Mesenchymal stem cell (in vitro differentiated cells and primary cell): ENCODE measurements at regions not wholly inside any gene's neighbourhood (a gene's known extent, or its start where the extent isn't known, plus 50 kb on each side); places are given as distances from the start of the nearest gene placed in this dataset.

ENCODE experiments used
- DNase-seq: peaks from one replicate; pipeline ENCODE4 v3.0.0-alpha.2; 2013
- H2AFZ ChIP-seq: one replicate; pipeline ENCODE4 v1.6.1; 2013; ENCODE audit warnings: low read depth, mild to moderate bottlenecking, control low read depth, inconsistent platforms, low read length, moderate library complexity
- H2AK5ac ChIP-seq: 2 replicates; pipeline ENCODE4 v1.6.1; 2013; ENCODE audit warnings: low read length, moderate library complexity, mild to moderate bottlenecking, inconsistent platforms; ENCODE audit not compliant: severe bottlenecking
- H2BK120ac ChIP-seq: one replicate; pipeline ENCODE4 v1.6.1; 2013; ENCODE audit warnings: low read depth, mild to moderate bottlenecking, inconsistent platforms, low read length, moderate library complexity
- H2BK12ac ChIP-seq, 2 experiments: one replicate each; pipeline ENCODE4 v1.6.1; 2013; ENCODE audit warnings: inconsistent platforms in 2 of 2, low read length in 2 of 2, mild to moderate bottlenecking in 2 of 2, moderate library complexity in 2 of 2, control low read depth in 1 of 2
- H2BK15ac ChIP-seq: one replicate; pipeline ENCODE4 v1.6.1; 2013; ENCODE audit warnings: mild to moderate bottlenecking, low read depth, inconsistent platforms; ENCODE audit not compliant: poor library complexity, severe bottlenecking
- H2BK5ac ChIP-seq: 2 replicates; pipeline ENCODE4 v1.6.1; 2013; ENCODE audit warnings: low read depth, mild to moderate bottlenecking, low read length, control low read depth, inconsistent platforms; ENCODE audit not compliant: poor library complexity, severe bottlenecking
- H3K14ac ChIP-seq, 2 experiments: one replicate each; pipeline ENCODE4 v1.6.1; 2013; ENCODE audit warnings: inconsistent platforms in 2 of 2, low read length in 2 of 2, control low read depth in 1 of 2, mild to moderate bottlenecking in 1 of 2, moderate library complexity in 1 of 2
- H3K18ac ChIP-seq, 2 experiments: one replicate each; pipeline ENCODE4 v1.6.1; 2013; ENCODE audit warnings: inconsistent platforms in 2 of 2, low read length in 2 of 2, control low read depth in 1 of 2, low read depth in 1 of 2, mild to moderate bottlenecking in 1 of 2
- H3K23ac ChIP-seq, 2 experiments: one replicate each; pipeline ENCODE4 v1.6.1; 2013; ENCODE audit warnings: inconsistent platforms in 2 of 2, low read length in 2 of 2, mild to moderate bottlenecking in 2 of 2, moderate library complexity in 2 of 2, control low read depth in 1 of 2
- H3K27ac ChIP-seq: 2 replicates; pipeline ENCODE4 v1.5.1; 2013; ENCODE audit warnings: mild to moderate bottlenecking, moderate library complexity, low read length, control low read depth, inconsistent platforms; ENCODE audit not compliant: poor library complexity, severe bottlenecking
- H3K27me3 ChIP-seq, 2 experiments: 2 replicates each; pipeline versions ENCODE4 v1.6.1 to v1.7.0; 2013; ENCODE audit warnings: low read length in 2 of 2, mild to moderate bottlenecking in 2 of 2, moderate library complexity in 2 of 2, control low read depth in 1 of 2, inconsistent platforms in 1 of 2; ENCODE audit not compliant: control insufficient read depth in 1 of 2, insufficient read depth in 1 of 2
- H3K36me3 ChIP-seq, 2 experiments: 2 replicates each; pipeline versions ENCODE4 v1.6.1 to v1.7.0; 2013; ENCODE audit warnings: low read length in 2 of 2, control low read depth in 1 of 2, inconsistent platforms in 1 of 2, low read depth in 1 of 2, mild to moderate bottlenecking in 1 of 2; ENCODE audit not compliant: insufficient read depth in 2 of 2, control insufficient read depth in 1 of 2
- H3K4ac ChIP-seq, 2 experiments: one replicate each; pipeline ENCODE4 v1.6.1; 2013; ENCODE audit warnings: inconsistent platforms in 2 of 2, low read length in 2 of 2, mild to moderate bottlenecking in 2 of 2, moderate library complexity in 2 of 2, control low read depth in 1 of 2, low read depth in 1 of 2
- H3K4me1 ChIP-seq: 2 replicates; pipeline ENCODE4 v1.6.1; 2013; ENCODE audit warnings: low read depth, low read length, control low read depth; ENCODE audit not compliant: control insufficient read depth, insufficient read depth
- H3K4me2 ChIP-seq: 2 replicates; pipeline ENCODE4 v1.6.1; 2013; ENCODE audit warnings: low read length, mild to moderate bottlenecking, inconsistent platforms; ENCODE audit not compliant: poor library complexity, severe bottlenecking
- H3K4me3 ChIP-seq, 2 experiments: 2 replicates each; pipeline versions ENCODE4 v1.5.1 to v1.7.0; 2013; ENCODE audit warnings: low read length in 2 of 2, mild to moderate bottlenecking in 2 of 2, control low read depth in 1 of 2, low read depth in 1 of 2; ENCODE audit not compliant: insufficient read depth in 1 of 2
- H3K79me1 ChIP-seq: replicated peaks from 2 replicates; pipeline ENCODE4 v1.6.1; 2013; ENCODE audit warnings: mild to moderate bottlenecking, control low read depth, low read length, inconsistent platforms; ENCODE audit not compliant: poor library complexity, severe bottlenecking
- H3K9ac ChIP-seq: 2 replicates; pipeline ENCODE4 v1.7.0; 2013; ENCODE audit warnings: mild to moderate bottlenecking, low read length, moderate library complexity
- H3K9me3 ChIP-seq: 2 replicates; pipeline ENCODE4 v1.7.0; 2013; ENCODE audit warnings: mild to moderate bottlenecking, low read length; ENCODE audit not compliant: control insufficient read depth
- H4K8ac ChIP-seq: one replicate; pipeline ENCODE4 v1.6.1; 2013; ENCODE audit warnings: inconsistent platforms, mild to moderate bottlenecking, low read length, moderate library complexity
- H4K91ac ChIP-seq: one replicate; pipeline ENCODE4 v1.6.1; 2013; ENCODE audit warnings: mild to moderate bottlenecking, low read length, inconsistent platforms
- WGBS: methylation state at CpG from one replicate; pipeline ENCODE4 v1.1.7; 2013; ENCODE audit warnings: mixed read lengths; 5-methylcytosine and 5-hydroxymethylcytosine counted together

GRCh38 chr4:156391325-156391653 lies 437.6 kb upstream of the CTSO start:
- no peak overlapping the region for H3K4me3 ChIP-seq
- H4K91ac ChIP-seq, result no peak overlapping the region
- no peak overlapping the region for H2AFZ ChIP-seq
- H3K18ac ChIP-seq, result no peak overlapping the region
- H3K9ac ChIP-seq, result no peak overlapping the region
- H2BK12ac ChIP-seq, result no peak overlapping the region
- H4K8ac ChIP-seq, result no peak overlapping the region
- H3K4me2 ChIP-seq, result no peak overlapping the region
- H2BK120ac ChIP-seq, result no peak overlapping the region
- WGBS, result 77% methylated on average over 2 of the region's 2 CpGs
- H3K27me3 ChIP-seq, result no peaks in the 10 kb centered on the region
- H3K23ac ChIP-seq, result no peak overlapping the region
- no peak overlapping the region for H3K14ac ChIP-seq
- H3K27ac ChIP-seq, result no peak overlapping the region
- H3K4me1 ChIP-seq, result no peaks in the 10 kb centered on the region
- no peaks in the 10 kb centered on the region for H3K79me1 ChIP-seq
- H3K9me3 ChIP-seq, result no peaks in the 10 kb centered on the region
- H3K36me3 ChIP-seq, result no peaks in the 10 kb centered on the region
- H2BK5ac ChIP-seq, result no peak overlapping the region
- no peak overlapping the region for H3K4ac ChIP-seq
- H2BK15ac ChIP-seq, result no peak overlapping the region
- no peak overlapping the region for H2AK5ac ChIP-seq
- no peak for DNase-seq

- H3K4me1 ChIP-seq, result no peaks in the 10 kb centered on the region
- H3K27ac ChIP-seq, result no peak overlapping the region
- H3K27me3 ChIP-seq, result no peaks in the 10 kb centered on the region
- DNase-seq, result no peak
- H3K9me3 ChIP-seq, result no peaks in the 10 kb centered on the region
- H3K4ac ChIP-seq, result no peak overlapping the region
- no peak overlapping the region for H3K4me3 ChIP-seq
- WGBS, result 94% methylated on average over 4 of the region's 4 CpGs
- H3K4me2 ChIP-seq, result no peak overlapping the region
- H2BK120ac ChIP-seq, result no peak overlapping the region
- H3K23ac ChIP-seq, result no peak overlapping the region
- H3K36me3 ChIP-seq, result no peaks in the 10 kb centered on the region
- H2AFZ ChIP-seq, result no peak overlapping the region
- no peak overlapping the region for H3K14ac ChIP-seq
- no peak overlapping the region for H4K91ac ChIP-seq
- H2AK5ac ChIP-seq, result no peak overlapping the region
- H4K8ac ChIP-seq, result no peak overlapping the region
- no peak overlapping the region for H3K18ac ChIP-seq
- H3K9ac ChIP-seq, result no peak overlapping the region
- H2BK5ac ChIP-seq, result no peak overlapping the region
- no peak overlapping the region for H2BK15ac ChIP-seq
- H2BK12ac ChIP-seq, result no peak overlapping the region
- H3K79me1 ChIP-seq, result no peaks in the 10 kb centered on the region
Observed at GRCh38 chr4:156390599-156391324, 437.1 kb upstream of the CTSO start.

DNA sequence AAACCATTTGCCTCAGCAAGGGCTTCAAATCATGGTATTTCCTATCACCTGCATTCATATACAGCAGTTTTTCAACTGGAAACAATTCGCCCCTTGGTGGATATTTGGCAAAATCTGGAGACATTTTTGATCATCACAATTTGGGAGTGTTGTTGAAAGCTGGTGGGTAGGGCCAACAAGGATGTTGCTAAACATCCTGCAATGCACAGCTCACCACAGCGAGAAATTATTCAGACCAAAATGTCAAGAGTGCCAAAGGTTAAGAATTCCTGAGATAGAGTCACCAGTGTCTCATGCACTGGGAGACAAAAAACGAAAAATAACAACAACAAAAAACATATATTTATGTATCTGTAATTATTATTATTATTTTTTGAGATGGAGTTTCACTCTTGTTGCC lies 435.2 kb upstream of the CTSO start:
- no peak overlapping the region for H4K8ac ChIP-seq
- H2BK15ac ChIP-seq, result no peak overlapping the region
- 100% methylated on average over 1 of the region's 3 CpGs for WGBS
- H4K91ac ChIP-seq, result no peak overlapping the region
- H2BK120ac ChIP-seq, result no peak overlapping the region
- H3K9me3 ChIP-seq, result no peaks in the 10 kb centered on the region
- no peak overlapping the region for H3K9ac ChIP-seq
- H2BK5ac ChIP-seq, result no peak overlapping the region
- no peaks in the 10 kb centered on the region for H3K79me1 ChIP-seq
- H3K27me3 ChIP-seq, result no peaks in the 10 kb centered on the region
- H3K14ac ChIP-seq, result no peak overlapping the region
- H3K23ac ChIP-seq, result no peak overlapping the region
- H2AFZ ChIP-seq, result no peak overlapping the region
- no peaks in the 10 kb centered on the region for H3K36me3 ChIP-seq
- H2AK5ac ChIP-seq, result no peak overlapping the region
- H3K4ac ChIP-seq, result no peak overlapping the region
- no peak overlapping the region for H3K4me2 ChIP-seq
- H3K18ac ChIP-seq, result no peak overlapping the region
- DNase-seq, result peak; percentile 10
- no peak overlapping the region for H2BK12ac ChIP-seq
- no peak overlapping the region for H3K27ac ChIP-seq
- H3K4me3 ChIP-seq, result no peak overlapping the region
- H3K4me1 ChIP-seq, result no peaks in the 10 kb centered on the region

GRCh38 chr4:156378033-156378665 lies 424.5 kb upstream of the CTSO start:
- WGBS, result 80% methylated on average over 7 of the region's 8 CpGs
- Histone ChIP-seq H2AK5ac (peak overlapping the region; percentile 61), H3K23ac (no peak overlapping the region), H4K91ac (no peak overlapping the region), H4K8ac (no peak overlapping the region), H3K4me3 (no peak overlapping the region), H3K79me1 (no peaks in the 10 kb centered on the region), H3K4me1 (no peaks in the 10 kb centered on the region), H3K9me3 (no peaks in the 10 kb centered on the region), H2BK15ac (no peak overlapping the region), H3K4me2 (no peak overlapping the region), H3K9ac (no peak overlapping the region), H3K14ac (no peak overlapping the region), H2AFZ (no peak overlapping the region), H3K27ac (peak overlapping the region; percentile 12), H3K36me3 (no peaks in the 10 kb centered on the region), H3K4ac (no peak overlapping the region), H3K18ac (peak overlapping the region in 1 of 2 experiments; percentile 28), H2BK5ac (no peak overlapping the region), H2BK12ac (no peak overlapping the region), H3K27me3 (no peaks in the 10 kb centered on the region), H2BK120ac (no peak overlapping the region)
- peak; percentile 72 for DNase-seq
